GM23248 (cell line): ENCODE measurements at regions not wholly inside any gene's neighbourhood (a gene's known extent, or its start where the extent isn't known, plus 50 kb on each side); places are given as distances from the start of the nearest gene placed in this dataset.

Experiments used
- EZH2 ChIP-seq: fragments of 200-600 bp; sonication (generic); IDR thresholded peaks from 2 replicates; pipeline ENCODE4 v1.6.1; 2018; ENCODE audit warnings: antibody characterized with exemption, mild to moderate bottlenecking; ENCODE audit not compliant: insufficient read depth, poor library complexity, severe bottlenecking
- EZH2phosphoT487 ChIP-seq: fragments of 200-600 bp; sonication (generic); IDR thresholded peaks from 2 replicates; pipeline ENCODE4 v1.6.1; 2018; ENCODE audit warnings: antibody characterized with exemption, moderate library complexity, mild to moderate bottlenecking, low read depth; ENCODE audit not compliant: insufficient read depth

- no peak for TF ChIP-seq EZH2phosphoT487
- no peak for TF ChIP-seq EZH2
Measured at GRCh38 chrX:22366906-22367305, 94.2 kb downstream of the CBLL2 start.
